ENCODE measurements at regions not wholly inside any gene's neighbourhood (a gene's known extent, or its start where the extent isn't known, plus 50 kb on each side); places are given as distances from the start of the nearest gene placed in this dataset.
"Not testable (repeated sequence)": the region's sequence is repeated elsewhere in the genome, so short reads cannot be mapped to it uniquely, and the experiment has no call there.

- no peak for DNase-seq
Measured at GRCh38 chr13:103884101-103884723, 818.0 kb upstream of the SLC10A2 start.

DNA sequence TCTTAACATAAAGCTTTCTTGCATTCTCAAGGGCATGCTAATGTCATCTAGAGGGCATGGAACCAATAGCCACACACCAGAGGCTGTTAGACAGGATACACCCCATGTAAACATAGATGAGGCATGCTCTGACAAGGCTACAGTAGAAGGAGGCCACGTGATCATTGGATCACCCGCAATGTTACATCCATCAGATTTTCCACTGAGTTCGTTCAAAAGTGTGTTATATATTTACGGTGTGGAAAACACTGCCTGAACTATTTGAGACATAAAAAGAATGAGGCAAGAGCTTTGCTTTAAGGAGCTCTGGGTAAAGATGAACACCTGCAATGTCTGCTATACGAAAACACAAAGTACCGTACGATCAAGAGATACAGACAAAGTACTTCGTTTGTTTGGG is 817.5 kb upstream of the SLC10A2 start:
- no peak for DNase-seq

- DNase-seq = no peak
Measured at GRCh38 chr13:103883164-103883563, 816.9 kb upstream of the SLC10A2 start.

GRCh38 chr13:103880146-103880545 is 813.9 kb upstream of the SLC10A2 start:
- not testable (repeated sequence) for DNase-seq

DNA sequence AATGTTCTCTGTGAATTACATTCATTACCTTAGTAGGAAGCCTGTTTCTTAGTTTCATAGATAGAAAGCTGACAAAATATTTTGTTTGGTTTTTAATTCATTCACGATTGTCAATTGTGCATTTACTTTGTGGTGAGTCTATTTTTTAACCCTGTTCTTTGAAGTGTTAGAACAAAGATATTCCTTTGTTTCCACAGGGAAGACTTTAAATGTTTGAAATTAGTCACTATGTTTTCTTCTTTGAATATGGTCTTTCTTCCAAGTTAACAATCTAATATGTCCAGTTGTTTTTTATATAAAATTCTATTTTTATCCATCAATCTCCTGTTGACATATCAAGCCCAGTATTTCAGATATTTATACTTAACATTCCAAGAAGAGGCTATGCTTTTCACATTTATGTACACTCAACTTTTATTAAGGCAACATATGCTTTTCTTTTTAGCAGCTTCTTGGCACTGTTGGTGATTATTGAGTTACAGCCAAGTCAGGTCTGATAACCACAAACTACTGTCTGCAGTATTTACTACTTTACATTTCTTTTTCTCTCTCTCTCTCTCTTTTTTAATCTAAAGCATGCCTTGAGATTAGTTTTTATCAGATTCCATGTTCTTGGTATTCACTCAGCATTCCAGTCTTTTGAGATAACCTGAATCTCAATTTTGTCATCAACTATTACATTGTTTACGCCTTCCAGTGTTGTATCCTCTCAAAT is 812.8 kb upstream of the SLC10A2 start:
- no peak for DNase-seq

DNA sequence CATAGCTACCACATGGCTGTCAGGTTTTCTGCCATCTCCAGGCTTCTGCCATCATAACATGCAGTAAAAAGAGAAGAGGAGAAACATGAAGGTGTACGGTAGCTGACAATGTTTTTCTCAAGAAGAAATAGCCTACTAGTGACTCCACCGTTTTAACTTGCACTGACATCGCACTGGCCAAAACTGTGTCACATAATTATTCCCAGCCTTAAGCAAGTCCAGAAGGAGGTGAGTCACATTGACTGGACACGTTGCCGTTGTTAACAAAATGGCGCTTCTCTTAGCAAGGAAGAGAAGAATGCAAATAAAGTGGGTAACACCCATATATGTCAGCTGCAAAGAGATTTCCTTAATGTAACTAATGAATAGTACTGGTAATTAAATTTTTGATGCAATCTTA is 810.4 kb upstream of the SLC10A2 start:
- no peak for DNase-seq

DNA sequence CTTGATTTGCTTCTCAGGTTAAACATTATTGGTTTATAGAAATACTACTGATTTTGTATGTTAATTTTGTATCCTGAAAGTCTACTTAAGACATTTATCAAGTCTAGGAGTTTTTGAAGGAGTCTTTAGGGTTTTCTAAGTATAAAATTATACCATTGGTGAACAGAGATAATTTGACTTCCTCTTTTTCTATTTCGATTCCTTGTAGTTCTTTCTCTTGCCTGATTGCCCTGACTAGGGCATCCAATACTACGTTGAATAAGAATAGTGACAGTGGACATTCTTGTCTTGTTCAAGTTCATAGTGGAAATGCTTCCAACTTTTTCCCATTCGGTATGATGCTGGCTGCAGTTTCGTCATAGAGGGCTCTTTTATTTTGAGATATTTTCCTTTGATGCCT is 807.5 kb upstream of the SLC10A2 start:
- no peak for DNase-seq

DNA sequence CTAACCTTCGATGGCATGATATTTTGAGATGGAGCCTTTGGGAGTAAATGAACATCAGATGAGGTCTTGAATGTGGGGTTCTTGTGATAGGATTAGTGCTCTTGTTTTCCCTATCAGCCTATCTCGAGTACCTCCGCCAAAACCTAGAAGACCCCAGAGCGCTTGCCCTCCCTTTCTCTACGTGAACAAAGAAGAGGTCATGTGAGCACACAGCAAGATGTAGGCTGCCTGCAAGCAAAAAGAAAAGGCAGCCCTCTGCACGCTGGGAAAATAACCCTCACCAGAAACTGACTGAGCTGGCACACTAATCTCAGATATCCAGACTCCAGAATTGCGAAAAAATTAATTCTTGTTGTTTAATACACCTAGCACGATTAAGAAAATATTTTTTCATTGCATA is 799.8 kb upstream of the SLC10A2 start:
- no peak for DNase-seq

DNA sequence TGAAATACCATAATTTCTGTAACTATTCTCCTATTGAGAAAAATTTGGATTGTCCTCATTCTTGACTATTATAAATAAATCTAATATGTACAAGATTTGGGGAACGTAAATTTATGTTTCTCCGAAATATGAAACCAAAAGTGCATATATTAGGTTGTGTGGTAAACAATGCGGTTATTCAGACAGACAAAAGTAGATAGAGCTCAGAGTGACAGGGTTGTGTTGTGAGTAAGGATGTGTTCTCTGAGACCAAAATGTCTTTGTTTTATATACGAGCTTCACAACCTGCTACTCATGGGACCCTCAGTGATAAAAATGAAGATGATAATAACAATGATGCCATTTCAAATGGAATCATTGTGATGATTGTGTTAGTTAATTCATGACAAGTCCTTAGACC is 796.3 kb upstream of the SLC10A2 start:
- no peak for DNase-seq

GRCh38 chr13:103859952-103860351 is 793.7 kb upstream of the SLC10A2 start:
- DNase-seq = no peak

DNA sequence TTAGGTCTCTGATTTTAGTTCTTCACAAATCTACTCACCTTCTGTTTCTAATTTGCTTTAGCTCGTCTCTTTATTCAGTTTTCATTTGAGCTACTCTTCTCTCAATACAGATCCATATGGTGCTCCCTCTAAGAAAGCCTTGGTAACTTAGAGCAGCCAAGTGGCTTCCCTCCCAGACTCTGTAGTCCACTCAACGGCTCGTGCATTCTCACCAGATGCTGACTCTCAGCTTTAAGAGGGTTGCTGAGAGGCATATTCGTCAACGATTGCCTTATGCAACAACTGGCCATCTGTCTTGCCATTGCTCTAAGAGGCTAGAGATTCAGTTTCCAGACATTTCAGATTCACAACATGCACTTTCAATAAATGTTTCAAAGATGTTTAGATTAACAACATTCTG is 785.8 kb upstream of the SLC10A2 start:
- DNase-seq = no peak

- no peak for DNase-seq
Measured at GRCh38 chr13:103844471-103844870, 778.3 kb upstream of the SLC10A2 start.

DNA sequence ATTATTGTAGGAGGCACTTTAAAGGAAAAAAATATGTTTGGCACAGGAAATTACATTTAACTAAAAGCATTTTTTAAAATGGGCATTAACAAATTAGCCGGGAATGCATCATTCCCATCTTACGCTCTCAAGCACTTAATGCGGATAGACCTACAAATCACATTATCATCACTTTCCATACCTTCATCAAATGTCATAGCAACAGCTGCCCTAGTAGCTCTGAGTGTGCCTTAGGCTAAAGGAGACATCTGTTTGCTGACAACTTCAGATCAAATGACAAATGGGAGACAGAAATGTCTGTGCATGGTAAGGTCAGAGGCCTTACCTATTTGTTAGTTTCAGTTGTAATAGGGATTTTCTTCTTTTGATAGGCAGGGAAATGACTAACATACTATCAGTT is 773.2 kb upstream of the SLC10A2 start:
- DNase-seq = no peak

DNA sequence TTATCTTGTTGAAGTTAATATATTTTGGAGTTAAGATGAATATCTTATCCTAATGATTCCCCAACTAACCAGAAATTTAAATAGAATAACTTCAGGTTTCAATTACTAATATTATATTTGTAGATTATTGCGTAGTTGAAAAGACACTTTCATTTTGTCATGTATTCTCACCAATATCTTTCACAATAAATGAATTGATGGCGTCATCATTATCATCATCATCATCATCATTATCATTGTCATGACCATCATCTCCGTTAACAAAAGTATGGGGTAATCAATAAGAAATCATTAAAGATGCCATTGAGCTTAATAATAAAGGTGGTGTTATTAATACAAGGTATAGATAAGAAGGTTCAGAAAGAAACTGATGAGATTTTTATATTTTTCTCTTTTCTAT is 768.8 kb upstream of the SLC10A2 start:
- no peak for DNase-seq

DNA sequence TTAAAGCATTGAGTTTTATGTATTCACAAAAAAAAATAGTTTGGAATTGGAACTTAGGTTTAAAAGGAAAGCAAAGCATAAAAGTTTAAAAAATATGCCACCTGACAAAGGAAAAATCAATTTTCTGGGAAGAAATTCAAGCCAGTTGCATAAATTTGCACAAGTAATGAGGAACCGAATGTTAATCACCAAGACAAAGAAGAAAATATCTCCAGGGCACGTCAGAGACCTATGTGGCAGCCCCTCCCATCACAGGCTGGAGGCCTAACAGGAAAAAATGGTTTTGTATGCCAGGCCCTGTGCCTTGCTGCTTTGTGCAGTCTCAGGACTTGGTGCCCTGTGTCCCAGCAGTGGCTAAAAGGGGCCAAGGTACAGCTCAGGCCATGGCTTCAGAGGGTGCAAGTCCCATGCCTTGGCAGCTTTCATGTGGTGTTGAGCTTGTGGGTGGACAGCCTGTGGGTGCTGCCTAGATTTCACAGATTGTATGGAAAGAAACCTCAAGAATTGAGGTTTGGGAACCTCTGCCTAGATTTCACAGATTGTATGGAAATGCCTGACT is 767.2 kb upstream of the SLC10A2 start:
- DNase-seq = no peak

GRCh38 chr13:103815619-103816018 is 749.4 kb upstream of the SLC10A2 start:
- DNase-seq = no peak

GRCh38 chr13:103812971-103813370 is 746.8 kb upstream of the SLC10A2 start:
- DNase-seq = no peak

GRCh38 chr13:103812558-103812957 is 746.3 kb upstream of the SLC10A2 start:
- DNase-seq = no peak

- DNase-seq = no peak
Measured at GRCh38 chr13:103810026-103810425, 743.8 kb upstream of the SLC10A2 start.

- DNase-seq = no peak
Measured at GRCh38 chr13:103805771-103806170, 739.6 kb upstream of the SLC10A2 start.

DNA sequence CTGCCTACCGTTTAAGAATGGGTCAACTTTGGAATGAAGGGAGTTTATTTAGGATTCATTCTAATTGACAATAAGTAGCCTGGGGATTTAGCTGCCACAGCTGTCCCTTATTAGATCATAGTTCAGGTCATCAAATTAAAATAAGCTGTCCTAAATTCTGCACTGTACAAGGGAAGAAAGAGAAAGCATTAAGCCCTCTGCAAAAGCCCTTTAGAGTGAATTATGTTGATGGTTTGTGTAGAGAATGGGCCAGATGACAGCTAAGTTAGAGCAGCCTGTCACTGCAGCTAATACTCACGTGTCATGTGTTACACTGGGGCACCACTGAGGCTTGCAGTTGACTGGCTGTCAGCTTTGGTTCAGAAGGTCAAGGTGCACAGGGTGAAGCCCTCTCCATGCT is 737.1 kb upstream of the SLC10A2 start:
- DNase-seq = no peak

DNA sequence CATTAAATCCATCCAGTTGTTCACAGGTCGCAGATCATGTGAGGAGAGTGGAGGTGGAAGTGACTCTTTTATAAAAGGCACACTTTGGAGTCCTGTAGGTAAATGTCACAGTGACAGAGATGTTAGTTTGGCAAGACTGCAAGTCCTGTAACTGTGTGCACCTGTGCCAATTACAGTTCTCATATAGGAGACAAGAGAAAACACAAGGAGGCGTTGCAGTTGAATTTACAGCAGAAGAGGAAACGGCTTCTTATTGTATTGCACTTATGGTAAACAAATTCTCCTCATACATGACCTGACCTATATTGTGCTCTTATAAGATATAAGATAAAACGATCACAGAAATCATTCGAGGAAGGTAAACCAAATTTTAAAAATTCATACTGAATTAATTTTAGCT is 732.8 kb upstream of the SLC10A2 start:
- DNase-seq = no peak

- no peak for DNase-seq
Measured at GRCh38 chr13:103795892-103796478, 729.8 kb upstream of the SLC10A2 start.

- DNase-seq = no peak
Measured at GRCh38 chr13:103794526-103794925, 728.3 kb upstream of the SLC10A2 start.

Data from activated gamma-delta T cell (primary cell).